Choroid plexus epithelial cell (primary cell): ENCODE measurements at regions not wholly inside any gene's neighbourhood (a gene's known extent, or its start where the extent isn't known, plus 50 kb on each side); places are given as distances from the start of the nearest gene placed in this dataset.
A peak's percentile ranks its signal among the peaks of the same experiment; 100 is the strongest.
"Not testable (repeated sequence)": the region's sequence is repeated elsewhere in the genome, so short reads cannot be mapped to it uniquely, and the experiment has no call there.

Experiments used
- DNase-seq: peaks from one replicate; pipeline ENCODE4 v3.0.0-alpha.2; 2010; ENCODE audit warnings: low read depth
- H3K4me3 ChIP-seq: 2 replicates; pipeline ENCODE4 v1.5.1; 2011; ENCODE audit warnings: low read depth, mild to moderate bottlenecking, control low read depth, low read length, moderate library complexity
- TF ChIP-seq, protein P1 (sequence below): conservative IDR thresholded peaks from 2 replicates; pipeline ENCODE4 v1.5.1; 2011; ENCODE audit warnings: low read depth, mild to moderate bottlenecking, control low read depth, inconsistent platforms, low read length, moderate library complexity

DNA sequence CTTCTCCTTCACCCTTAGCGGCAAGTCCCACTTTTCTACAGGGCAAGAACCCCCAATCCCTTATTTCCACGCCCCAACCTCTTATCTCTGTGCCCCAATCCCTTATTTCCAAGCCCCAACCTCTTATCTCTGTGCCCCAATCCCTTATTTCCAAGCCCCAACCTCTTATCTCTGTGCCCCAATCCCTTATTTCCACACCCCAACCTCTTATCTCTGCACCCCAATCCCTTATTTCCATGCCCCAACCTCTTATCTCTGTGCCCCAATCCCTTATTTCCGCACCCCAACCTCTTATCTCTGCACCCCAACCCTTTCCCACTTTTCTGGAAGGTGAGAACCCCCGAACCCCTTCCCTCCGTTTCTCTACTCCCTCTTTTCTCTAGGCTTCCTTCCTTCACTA is 116.1 kb upstream of the GJE1 start:
- not testable (repeated sequence) for DNase-seq, H3K4me3 ChIP-seq

GRCh38 chr6:142015463-142015862 is 117.3 kb upstream of the GJE1 start:
- H3K4me3 ChIP-seq, DNase-seq: not testable (repeated sequence)

DNA sequence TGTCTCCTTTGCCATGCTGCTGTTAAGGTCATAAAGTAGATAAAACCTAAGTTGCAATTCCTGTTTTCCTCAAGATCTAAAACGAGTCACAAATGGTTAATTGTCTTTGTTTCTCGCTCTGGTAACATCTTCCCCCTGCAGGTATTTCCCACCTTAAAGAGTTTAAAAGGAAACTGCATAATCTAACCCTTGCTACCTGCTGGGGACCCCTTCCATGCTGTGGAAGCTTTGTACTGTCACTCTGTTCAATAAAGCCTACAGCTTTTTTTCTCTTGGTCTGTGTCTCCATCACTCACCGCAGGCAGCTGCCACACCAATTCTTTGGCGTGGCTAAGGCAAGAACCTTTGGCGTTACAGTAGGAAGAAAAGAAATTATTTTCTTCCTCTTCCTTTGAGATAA is 117.7 kb upstream of the GJE1 start:
- no peak overlapping the region for H3K4me3 ChIP-seq
- TF ChIP-seq, protein P1, sequence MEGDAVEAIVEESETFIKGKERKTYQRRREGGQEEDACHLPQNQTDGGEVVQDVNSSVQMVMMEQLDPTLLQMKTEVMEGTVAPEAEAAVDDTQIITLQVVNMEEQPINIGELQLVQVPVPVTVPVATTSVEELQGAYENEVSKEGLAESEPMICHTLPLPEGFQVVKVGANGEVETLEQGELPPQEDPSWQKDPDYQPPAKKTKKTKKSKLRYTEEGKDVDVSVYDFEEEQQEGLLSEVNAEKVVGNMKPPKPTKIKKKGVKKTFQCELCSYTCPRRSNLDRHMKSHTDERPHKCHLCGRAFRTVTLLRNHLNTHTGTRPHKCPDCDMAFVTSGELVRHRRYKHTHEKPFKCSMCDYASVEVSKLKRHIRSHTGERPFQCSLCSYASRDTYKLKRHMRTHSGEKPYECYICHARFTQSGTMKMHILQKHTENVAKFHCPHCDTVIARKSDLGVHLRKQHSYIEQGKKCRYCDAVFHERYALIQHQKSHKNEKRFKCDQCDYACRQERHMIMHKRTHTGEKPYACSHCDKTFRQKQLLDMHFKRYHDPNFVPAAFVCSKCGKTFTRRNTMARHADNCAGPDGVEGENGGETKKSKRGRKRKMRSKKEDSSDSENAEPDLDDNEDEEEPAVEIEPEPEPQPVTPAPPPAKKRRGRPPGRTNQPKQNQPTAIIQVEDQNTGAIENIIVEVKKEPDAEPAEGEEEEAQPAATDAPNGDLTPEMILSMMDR, result no peak
- DNase-seq, result no peak

GRCh38 chr6:142014515-142014914 is 118.2 kb upstream of the GJE1 start:
- peak overlapping the region; percentile 4 for H3K4me3 ChIP-seq
- DNase-seq, result peak; percentile 63
- TF ChIP-seq, protein P1, result no peak

DNA sequence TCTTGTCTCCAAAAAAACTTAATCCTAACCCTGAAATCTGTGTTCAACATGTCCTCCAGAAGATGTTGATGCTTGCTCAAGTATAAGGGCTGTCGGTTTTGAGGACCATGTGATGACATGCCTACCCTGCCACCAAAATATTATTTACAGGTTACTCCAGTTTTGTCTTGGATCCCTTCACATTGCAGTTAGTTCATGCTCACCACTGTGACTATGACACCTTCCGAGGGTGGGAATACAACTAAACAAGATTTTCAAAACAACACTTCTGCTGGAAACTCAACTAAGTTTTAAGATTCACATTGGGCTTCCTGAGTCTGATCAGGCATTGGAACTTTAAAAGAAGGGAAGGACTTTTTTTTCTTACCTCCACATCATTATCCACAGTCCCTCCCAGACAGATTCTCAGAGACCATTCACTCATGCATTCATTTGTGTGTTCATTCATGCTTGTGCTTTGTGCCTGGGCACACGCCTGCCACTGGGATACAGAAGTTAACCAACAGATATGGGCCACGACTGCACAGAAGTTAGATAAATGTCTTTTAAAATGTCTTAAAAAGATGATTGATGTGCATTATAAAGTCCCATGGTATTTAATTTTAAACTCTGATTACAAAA is 118.7 kb upstream of the GJE1 start:
- no peak overlapping the region for H3K4me3 ChIP-seq
- TF ChIP-seq, protein P1, result no peak
- no peak for DNase-seq

DNA sequence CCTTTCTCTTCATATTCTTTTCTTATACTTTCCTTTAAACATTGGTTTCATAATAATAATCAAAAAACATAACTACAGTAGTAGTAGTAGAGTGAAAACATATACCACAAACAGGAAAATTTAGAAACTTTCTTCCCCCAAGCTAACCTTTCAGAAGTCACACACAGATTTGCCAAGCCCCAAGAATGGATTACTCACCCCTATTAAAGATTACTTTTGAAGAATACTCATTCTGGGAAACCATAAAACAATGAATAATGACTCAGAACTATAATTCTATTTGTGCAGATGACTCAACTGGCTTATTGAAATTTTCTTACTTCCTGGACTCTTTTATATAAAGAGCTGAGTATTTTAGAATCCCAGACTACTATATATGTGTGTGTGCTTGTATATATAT is 119.4 kb upstream of the GJE1 start:
- TF ChIP-seq, protein P1, result no peak
- no peak overlapping the region for H3K4me3 ChIP-seq
- peak; percentile 72 for DNase-seq

DNA sequence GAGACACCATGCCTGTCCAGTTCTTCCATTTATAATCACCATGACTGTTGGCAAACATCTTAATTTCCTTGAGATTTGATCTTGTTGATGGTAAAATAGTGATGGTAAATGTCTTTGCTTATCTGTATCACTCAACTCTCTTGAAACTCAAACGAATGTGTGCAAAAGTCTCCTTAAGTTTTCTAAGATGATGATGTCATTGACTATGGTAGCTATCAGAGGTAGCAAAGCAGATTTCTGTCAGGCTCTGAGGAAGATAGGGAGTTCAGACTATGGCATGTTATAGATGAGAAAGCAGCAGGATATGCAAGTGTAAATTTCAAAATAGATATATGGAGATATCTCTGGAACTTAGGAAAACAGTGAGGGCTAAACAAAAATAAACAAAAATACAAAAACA is 121.0 kb upstream of the GJE1 start:
- TF ChIP-seq, protein P1, result no peak
- H3K4me3 ChIP-seq, result no peak overlapping the region
- no peak for DNase-seq

GRCh38 chr6:142011156-142011555 is 121.6 kb upstream of the GJE1 start:
- no peak overlapping the region for H3K4me3 ChIP-seq
- TF ChIP-seq, protein P1, result no peak
- DNase-seq, result peak; percentile 53
